ENCODE measurements at regions not wholly inside any gene's neighbourhood (a gene's known extent, or its start where the extent isn't known, plus 50 kb on each side); places are given as distances from the start of the nearest gene placed in this dataset.
"Not testable (repeated sequence)": the region's sequence is repeated elsewhere in the genome, so short reads cannot be mapped to it uniquely, and the experiment has no call there.

GRCh38 chr11:70551351-70552166 lies 153.2 kb downstream of the CTTN start:
- DNase-seq = no peak

DNA sequence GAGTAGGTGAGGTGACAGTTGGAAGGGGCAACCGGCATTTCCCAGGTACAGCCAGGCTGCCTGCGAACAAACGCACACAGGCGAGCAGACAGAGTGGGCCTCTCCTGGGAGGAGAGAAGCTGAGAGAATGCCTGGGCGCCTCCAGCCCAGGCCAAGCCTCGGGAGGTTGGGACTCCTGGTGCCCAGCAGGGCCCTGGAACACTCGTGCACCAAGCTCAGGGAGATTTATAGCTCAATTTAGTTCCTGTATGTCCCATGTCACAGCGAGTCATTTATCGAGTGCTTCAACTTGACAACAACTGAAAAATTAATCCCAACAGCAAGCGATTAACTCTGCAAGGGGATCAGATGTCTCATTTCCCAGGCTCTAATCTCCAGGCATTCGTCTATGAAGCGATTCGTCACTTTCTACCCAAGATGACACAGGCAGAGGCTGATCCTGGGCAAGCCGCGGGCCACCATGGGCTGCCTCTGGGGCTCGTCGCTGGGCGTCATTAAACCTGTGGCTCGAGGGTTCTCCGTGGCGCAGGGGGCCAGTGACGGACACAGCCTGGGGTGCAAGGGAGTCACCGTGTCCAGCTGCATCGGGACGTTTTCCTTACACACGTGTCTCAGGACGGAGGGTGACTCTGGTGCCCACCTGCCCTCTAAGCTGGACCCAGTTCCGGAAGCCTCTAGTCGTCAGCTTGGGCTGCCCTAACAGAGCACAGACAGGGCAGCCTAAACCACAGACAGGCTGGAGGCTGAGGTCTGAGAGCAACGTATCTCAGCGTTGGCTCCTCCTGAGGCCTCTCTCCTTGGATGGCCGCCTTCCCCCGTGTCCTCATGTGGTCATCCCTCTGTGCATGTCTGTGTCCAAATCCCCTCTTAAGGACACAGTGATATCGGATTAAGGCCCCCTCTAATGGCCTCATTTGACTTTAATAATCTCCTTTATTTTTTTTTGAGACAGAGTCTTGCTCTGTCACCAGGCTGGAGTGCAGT lies 154.1 kb downstream of the CTTN start:
- DNase-seq = no peak

GRCh38 chr11:70555078-70555477 lies 156.7 kb downstream of the CTTN start:
- no peak for DNase-seq

DNA sequence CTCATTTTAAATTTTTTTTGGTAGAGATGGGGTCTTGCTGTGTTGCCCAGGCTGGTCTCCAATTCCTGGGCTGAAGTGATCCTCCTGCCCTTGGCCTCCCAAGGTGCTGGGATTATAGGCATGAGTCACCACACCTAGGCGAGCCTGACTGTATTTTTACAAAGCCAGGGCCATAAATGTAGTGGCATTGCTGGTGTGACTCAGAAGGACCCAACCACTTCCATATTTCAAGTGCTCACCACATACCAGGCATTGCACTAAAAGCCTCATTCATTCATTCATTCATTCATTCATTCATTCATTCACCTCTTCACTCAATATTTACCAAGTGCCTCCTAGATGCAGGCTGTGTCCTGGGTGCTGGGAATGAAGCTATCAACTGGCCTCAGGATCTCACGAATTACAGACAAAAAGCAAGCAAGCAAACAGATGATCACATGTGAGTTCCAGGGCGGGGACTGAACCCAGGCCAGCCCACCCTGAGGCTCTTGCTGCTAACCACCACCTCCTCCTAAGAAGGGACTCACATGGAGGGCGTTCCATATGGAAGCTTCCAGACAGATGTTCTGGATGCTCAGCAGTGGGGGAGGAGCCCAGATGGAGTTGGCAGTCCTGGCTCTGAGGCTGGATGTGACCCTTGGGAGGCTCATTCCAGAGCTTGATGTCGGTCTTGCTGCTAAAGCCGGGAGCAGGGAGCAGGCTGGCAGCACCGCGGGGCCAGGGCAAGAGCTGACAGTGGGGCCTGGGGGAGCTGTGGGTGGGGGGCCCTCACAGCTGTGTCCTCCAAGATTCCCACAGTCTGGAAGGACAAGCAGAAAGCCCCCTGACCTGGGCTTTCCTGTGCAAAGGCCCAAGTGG lies 158.8 kb downstream of the CTTN start:
- no peak for DNase-seq

DNA sequence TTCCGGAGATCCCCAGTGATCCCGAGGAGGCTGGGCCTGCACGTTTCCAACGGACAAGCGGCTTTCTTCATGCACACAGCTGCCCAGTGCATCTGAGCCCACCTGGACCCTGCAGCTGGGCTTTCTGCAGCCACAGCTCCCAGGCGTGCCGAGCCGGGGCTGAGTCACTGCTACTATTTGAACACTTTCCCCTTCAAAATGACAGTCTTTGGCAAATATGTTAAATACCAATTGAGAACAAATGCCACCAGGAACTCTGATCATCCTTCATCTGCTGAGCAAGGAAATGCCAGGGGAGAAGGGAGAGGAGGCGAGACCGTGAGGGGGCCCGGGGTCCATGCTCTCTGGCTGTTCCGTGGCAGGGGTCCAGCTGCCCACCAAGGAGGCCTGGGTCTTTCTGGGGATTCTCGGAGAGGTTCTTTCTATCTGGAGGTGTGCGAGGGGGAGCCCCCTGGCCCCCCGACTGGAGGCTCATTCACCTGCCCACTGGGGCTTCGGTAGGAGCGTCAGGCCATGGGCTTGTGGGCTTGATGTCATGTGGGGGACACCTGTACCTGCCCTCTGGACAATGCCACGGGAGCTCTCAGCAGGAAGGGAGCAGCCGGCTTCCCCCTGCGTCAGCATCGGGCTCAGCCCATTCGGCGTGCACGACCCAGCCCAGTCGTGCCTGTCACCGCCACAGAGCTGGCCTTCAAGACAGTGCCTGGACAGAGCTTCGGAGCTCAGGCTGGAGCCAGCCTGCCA lies 159.6 kb downstream of the CTTN start:
- DNase-seq = no peak

DNA sequence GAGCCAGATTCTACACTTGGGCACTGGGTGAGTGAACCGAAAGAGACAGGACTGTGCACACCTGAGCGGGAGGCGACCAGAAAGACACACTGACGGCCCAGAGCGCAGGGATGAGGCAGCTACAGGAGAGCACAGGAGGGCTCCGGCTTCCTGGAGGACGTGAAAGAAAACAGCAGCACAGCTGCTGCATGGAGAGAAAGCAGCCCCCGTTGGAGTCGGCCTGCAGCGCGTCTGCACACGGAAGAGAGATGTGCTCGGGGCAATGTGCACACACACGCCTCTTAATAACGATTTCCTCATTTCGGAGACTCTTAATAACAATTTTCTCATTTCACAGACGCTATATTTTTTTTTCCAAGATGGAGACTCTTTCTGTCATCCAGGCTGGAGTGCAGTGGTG lies 160.4 kb downstream of the CTTN start:
- no peak for DNase-seq

DNA sequence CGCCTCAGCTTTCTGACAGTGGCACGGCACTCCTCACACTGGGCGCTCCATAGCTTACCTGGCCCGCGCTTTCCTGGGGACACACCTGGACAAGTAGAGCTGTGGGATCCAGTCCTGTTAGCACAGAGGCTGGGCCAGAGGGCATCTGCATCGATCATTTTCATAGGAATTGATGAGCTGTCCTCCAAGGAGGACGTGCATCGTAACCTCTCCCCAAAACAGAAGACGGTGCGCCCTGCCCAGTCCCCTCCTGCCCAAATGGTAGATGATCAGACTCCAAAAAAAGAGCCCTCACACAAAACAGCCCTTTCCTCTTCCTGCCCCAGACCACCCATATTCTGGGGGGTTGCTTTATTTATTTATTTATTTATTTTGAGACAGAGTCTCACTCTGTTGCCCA lies 161.2 kb downstream of the CTTN start:
- no peak for DNase-seq

DNA sequence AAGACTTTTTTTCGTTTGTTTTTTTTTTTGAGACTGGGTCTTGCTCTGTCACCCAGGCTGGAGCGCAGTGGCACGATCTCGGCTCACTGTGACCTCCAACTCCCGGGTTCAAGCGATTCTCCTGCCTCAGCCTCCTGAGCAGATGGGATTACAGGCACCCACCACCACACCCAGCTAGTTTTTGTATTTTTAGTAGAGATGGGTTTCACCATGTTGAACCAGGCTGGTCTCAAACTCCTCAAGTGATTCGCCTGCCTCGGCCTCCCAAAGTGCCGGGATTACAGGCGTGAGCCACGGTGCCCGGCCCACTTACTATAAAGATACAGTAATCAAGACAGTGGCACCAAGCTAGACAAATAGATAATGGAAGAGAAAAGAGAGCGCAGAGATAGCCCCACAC lies 162.3 kb downstream of the CTTN start:
- not testable (repeated sequence) for DNase-seq

DNA sequence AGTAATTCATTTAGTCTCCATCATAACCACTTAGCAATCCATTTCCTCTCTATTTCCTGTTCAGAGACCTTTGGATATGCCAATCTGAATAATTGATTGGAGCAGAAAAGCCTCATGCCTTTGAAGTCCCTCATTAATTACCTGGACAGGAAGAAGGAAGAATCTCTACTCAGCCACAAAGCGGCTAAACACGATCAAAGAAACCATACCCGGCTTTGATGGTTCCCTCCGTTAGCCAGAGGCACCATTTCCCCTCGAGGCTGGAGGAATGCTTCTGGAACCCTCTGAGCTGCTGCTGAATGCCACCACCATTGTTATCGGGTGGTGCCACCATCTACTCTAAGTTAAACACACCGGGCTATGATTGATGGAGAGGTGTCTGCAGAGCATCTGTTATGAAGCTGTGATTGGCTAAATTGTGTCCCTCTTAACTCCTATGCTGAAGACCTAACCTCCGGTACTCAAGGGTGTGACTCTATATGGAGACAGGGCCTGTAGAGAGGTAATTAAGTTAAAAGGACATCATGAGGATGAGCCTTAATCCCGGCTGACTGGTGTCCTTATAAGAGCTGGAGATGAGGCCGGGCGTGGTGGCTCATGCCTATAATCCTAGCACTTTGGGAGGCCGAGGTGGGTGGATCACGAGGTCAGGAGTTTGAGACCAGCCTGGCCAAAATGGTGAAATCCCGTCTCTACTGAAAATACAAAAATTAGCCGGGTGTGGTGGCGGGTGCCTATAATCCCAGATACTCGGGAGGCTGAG lies 168.6 kb downstream of the CTTN start:
- no peak for DNase-seq

- no peak for DNase-seq
Observed at GRCh38 chr11:70567680-70568034, 169.3 kb downstream of the CTTN start.

DNA sequence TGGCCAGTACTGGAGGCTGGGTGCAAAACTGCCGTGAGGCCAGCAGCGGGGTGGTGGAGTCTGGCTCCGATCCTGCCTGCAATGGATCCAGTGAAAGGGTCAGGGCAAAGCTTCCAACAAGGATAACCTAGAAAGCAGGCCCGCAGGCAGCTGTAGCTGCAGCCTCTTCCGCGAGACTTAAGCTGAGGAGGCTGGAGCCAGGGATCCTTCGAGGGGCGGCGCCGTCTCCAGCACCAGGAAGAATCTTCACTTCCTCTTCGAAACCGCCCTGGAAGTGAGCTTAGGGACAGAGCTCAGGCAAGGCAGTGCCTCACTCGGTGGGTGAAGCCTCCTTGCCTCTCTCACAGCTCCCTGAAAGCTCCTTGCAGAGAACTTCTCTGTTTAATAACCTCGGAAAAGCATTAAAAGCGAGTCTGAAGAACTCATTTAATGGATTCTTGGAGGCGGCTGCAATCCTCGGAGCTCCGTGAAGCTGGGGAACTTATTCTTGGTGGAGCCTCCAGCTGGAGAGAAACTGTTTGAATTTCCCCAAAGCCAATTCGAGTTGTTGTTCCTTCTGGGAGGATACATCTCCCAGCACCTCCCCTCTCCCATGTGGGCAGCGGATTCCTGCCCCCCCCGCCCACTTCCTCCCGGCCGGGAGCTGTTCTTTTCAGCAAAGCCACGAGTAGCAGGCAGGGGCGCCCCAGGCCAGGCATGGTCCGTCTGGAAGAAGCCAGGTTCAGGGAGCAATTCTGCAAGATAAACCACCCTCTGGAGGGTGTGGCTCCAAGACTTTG lies 169.9 kb downstream of the CTTN start:
- no peak for DNase-seq

- DNase-seq = no peak
Observed at GRCh38 chr11:70568814-70569617, 170.7 kb downstream of the CTTN start.

GRCh38 chr11:70569618-70569890 lies 171.2 kb downstream of the CTTN start:
- no peak for DNase-seq

GRCh38 chr11:70569996-70570692 lies 171.8 kb downstream of the CTTN start:
- no peak for DNase-seq

- no peak for DNase-seq
Observed at GRCh38 chr11:70570693-70571395, 172.5 kb downstream of the CTTN start.

DNA sequence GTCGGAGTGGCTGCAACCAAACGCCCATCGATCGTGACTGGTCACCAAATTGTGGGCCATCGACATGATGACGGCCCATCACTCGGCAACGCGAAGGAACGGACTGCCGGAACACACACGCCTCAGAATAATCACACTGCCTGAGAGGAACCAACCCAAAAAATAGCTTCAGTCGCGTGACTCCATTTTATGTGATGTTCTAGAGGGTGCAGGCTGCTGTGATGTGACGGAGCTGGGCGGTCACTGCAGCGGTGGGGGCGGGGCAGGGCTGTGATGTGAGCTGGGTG lies 174.6 kb downstream of the CTTN start:
- DNase-seq = no peak

DNA sequence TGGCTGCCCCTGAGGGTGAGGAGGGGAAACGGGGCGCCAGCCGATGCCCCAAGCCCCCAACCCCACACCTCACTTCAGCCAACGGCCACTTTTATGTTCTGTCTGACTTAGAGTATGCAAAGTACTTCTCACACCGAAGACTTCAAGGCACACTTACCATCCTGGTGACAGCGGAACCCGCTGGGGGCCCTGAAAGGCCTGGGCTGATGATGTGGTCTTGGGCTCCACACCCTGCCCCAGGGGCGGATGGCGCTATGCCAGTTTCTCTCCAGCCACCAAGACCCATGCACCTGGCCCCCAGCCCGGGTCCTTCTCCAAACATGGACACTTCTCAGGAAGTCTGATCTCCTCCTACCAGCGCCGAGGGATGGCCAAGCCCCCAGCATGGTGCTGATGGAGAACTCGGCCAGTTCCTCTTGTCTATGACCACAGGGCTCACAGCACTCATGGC lies 175.4 kb downstream of the CTTN start:
- no peak for DNase-seq

DNA sequence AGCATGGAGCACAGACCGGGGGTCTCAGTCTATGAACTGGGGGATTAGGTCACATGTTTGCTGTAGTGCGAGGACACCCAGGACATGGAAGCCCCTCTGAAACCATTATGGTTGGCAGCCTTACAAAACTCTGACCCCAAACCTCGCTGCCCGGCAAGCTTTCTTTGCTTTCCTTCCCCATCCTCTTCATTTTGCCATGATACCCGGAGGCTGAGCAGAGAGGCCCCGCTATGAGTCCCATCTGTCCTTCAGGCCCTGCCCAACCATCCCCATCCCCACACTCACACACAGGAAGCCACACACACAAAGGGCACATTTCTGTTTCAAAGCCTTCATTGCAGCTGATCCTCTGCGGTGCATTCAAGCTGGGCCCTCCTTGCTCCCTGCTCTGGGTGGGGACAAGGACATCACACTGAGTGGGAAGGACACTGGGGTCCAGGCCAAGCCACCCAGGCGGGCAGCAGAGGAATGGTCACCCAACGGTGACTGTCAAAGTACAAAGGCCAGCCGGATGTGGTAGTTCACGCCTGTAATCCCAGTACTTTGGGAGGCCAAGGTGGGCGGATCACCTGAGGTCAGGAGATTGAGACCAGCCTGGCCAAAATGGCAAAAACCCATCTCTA lies 176.5 kb downstream of the CTTN start:
- DNase-seq = no peak
